Neural cell (in vitro differentiated cells): ENCODE measurements at regions not wholly inside any gene's neighbourhood (a gene's known extent, or its start where the extent isn't known, plus 50 kb on each side); places are given as distances from the start of the nearest gene placed in this dataset.

Experiments
- EP300 ChIP-seq: fragments of 450-650 bp; conservative IDR thresholded peaks from 2 replicates; pipeline ENCODE4 v1.6.1; 2014; ENCODE audit warnings: antibody characterized with exemption, mild to moderate bottlenecking, moderate library complexity; ENCODE audit not compliant: poor library complexity, severe bottlenecking
- EZH2 ChIP-seq: fragments of 200-600, 300-800 bp; shearing (Covaris generic), sonication (generic); IDR thresholded peaks from 2 replicates; pipeline ENCODE4 v1.6.1; 2014; ENCODE audit warnings: antibody characterized with exemption, low read length, borderline replicate concordance, mild to moderate bottlenecking; ENCODE audit not compliant: insufficient read depth, poor library complexity, severe bottlenecking
- POLR2AphosphoS5 ChIP-seq: IDR thresholded peaks from 2 replicates; pipeline ENCODE4 v1.6.1; 2012
- SMC3 ChIP-seq: fragments of 450-650 bp; conservative IDR thresholded peaks from 2 replicates; pipeline ENCODE4 v1.6.1; 2014; ENCODE audit warnings: antibody characterized with exemption, mild to moderate bottlenecking, moderate library complexity; ENCODE audit not compliant: poor library complexity
- TAF1 ChIP-seq: IDR thresholded peaks from 2 replicates; pipeline ENCODE4 v1.6.1; 2012; ENCODE audit warnings: low read depth
- TF ChIP-seq, protein P1 (sequence below): fragments of 450-650 bp; IDR thresholded peaks from 2 replicates; pipeline ENCODE4 v1.5.1; 2014; ENCODE audit warnings: antibody characterized with exemption, mild to moderate bottlenecking, moderate library complexity; ENCODE audit not compliant: poor library complexity, severe bottlenecking
- TF ChIP-seq, protein P2 (sequence below): IDR thresholded peaks from 2 replicates; pipeline ENCODE4 v1.6.1; 2012; ENCODE audit warnings: borderline replicate concordance

DNA sequence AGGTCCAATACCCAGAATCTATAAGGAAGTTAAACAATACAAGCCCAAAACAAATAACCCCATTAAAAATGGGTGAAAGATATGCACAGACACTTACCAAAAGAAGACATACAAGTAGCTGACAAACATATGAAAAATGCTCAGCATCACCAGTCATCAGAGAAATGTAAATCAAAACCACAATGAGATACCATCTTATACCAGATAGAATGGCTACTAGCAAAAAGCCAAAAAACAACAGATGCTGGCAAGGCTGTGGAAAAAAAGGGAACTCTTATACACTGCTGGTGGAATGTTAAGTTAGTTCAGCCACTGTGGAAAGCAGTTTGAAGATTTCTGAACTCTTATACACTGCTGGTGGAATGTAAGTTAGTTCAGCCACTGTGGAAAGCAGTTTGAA, 331.1 kb downstream of the KIF20B start:
- TF ChIP-seq, protein P1, sequence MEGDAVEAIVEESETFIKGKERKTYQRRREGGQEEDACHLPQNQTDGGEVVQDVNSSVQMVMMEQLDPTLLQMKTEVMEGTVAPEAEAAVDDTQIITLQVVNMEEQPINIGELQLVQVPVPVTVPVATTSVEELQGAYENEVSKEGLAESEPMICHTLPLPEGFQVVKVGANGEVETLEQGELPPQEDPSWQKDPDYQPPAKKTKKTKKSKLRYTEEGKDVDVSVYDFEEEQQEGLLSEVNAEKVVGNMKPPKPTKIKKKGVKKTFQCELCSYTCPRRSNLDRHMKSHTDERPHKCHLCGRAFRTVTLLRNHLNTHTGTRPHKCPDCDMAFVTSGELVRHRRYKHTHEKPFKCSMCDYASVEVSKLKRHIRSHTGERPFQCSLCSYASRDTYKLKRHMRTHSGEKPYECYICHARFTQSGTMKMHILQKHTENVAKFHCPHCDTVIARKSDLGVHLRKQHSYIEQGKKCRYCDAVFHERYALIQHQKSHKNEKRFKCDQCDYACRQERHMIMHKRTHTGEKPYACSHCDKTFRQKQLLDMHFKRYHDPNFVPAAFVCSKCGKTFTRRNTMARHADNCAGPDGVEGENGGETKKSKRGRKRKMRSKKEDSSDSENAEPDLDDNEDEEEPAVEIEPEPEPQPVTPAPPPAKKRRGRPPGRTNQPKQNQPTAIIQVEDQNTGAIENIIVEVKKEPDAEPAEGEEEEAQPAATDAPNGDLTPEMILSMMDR, result no peak
- TF ChIP-seq EZH2, result no peak
- TF ChIP-seq, protein P2, sequence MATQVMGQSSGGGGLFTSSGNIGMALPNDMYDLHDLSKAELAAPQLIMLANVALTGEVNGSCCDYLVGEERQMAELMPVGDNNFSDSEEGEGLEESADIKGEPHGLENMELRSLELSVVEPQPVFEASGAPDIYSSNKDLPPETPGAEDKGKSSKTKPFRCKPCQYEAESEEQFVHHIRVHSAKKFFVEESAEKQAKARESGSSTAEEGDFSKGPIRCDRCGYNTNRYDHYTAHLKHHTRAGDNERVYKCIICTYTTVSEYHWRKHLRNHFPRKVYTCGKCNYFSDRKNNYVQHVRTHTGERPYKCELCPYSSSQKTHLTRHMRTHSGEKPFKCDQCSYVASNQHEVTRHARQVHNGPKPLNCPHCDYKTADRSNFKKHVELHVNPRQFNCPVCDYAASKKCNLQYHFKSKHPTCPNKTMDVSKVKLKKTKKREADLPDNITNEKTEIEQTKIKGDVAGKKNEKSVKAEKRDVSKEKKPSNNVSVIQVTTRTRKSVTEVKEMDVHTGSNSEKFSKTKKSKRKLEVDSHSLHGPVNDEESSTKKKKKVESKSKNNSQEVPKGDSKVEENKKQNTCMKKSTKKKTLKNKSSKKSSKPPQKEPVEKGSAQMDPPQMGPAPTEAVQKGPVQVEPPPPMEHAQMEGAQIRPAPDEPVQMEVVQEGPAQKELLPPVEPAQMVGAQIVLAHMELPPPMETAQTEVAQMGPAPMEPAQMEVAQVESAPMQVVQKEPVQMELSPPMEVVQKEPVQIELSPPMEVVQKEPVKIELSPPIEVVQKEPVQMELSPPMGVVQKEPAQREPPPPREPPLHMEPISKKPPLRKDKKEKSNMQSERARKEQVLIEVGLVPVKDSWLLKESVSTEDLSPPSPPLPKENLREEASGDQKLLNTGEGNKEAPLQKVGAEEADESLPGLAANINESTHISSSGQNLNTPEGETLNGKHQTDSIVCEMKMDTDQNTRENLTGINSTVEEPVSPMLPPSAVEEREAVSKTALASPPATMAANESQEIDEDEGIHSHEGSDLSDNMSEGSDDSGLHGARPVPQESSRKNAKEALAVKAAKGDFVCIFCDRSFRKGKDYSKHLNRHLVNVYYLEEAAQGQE, result no peak
- no peak for TF ChIP-seq EP300
- no peak for TF ChIP-seq SMC3
- no peak for TF ChIP-seq POLR2AphosphoS5
- no peak for TF ChIP-seq TAF1
